ENCODE measurements at regions not wholly inside any gene's neighbourhood (a gene's known extent, or its start where the extent isn't known, plus 50 kb on each side); places are given as distances from the start of the nearest gene placed in this dataset.

DNA sequence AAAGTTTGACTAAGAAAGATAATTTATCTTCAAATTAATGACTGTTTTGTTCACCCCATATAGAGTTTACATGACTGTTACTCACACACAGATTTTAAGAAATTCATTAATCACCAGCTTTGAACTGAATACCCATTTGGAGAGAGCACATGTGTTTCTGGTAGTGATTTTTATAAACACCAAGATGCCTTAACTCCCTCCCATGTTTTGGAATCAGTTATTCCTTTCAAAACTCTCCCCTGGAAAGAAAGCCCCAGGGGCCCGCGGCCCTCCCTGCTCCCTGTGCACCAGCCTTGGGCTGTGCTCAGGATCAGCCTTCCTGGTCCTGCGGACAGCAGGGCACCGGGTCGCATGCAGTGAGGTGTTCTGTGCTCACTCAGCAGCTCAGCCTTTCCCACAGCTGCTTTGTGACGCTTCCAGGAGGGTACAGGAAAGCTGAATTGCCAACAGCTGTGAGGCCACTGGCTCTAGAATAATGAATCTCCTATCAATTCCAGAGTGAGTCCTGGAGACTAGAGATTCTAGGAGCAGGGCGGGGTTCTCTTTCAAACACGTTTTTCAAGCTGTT is 483.2 kb downstream of the EFNB2 start (continued):
- TF ChIP-seq CREB1 (CRISPR knock-in tag; IDR thresholded peaks at IDR 0.05; ENCODE audit: low read depth) = no peak
- no peak for TF ChIP-seq POLR2AphosphoS5 (IDR thresholded peaks at IDR 0.05; ENCODE audit: low read depth)
- no peak for TF ChIP-seq EZH2 (IDR thresholded peaks at IDR 0.05; ENCODE audit: low read depth, unreplicated experiment)
- TF ChIP-seq, protein P1, sequence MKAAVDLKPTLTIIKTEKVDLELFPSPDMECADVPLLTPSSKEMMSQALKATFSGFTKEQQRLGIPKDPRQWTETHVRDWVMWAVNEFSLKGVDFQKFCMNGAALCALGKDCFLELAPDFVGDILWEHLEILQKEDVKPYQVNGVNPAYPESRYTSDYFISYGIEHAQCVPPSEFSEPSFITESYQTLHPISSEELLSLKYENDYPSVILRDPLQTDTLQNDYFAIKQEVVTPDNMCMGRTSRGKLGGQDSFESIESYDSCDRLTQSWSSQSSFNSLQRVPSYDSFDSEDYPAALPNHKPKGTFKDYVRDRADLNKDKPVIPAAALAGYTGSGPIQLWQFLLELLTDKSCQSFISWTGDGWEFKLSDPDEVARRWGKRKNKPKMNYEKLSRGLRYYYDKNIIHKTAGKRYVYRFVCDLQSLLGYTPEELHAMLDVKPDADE (IDR thresholded peaks at IDR 0.05) = no peak

DNA sequence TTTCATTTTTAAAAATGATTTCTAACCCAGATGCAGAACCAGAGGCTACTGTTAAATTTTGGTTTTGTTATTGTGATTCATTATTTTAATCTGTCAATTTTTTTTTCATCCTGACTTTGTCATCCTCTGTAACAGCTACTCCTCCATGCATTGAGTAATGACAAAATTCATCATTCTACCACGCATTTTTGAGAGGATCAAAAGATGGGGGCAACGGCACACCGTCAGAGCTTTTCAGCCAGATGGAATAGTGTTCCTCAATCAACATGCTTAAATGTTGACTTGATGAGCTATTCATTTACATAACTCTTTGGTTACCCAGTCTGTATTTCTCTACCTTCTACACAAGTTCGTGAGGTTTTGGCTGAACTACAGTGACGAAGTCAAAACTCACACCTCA is 486.3 kb downstream of the EFNB2 start:
- Histone ChIP-seq H3K27ac (ENCODE audit: low read depth) (no peak overlapping the region), H3K4me2 (no peak overlapping the region), H2AFZ (no peak overlapping the region), H3K4me1 (ENCODE audit: insufficient read depth) (no peaks in the 10 kb centered on the region), H3K79me2 (replicated peaks; ENCODE audit: insufficient read depth) (no peaks in the 10 kb centered on the region), H3K4me3 (no peak overlapping the region), H3K27me3 (ENCODE audit: insufficient read depth) (no peaks in the 10 kb centered on the region), H3K36me3 (ENCODE audit: insufficient read depth) (no peaks in the 10 kb centered on the region), H3K9me2 (ENCODE audit: insufficient read depth) (no peaks in the 10 kb centered on the region), H3F3A (replicated peaks; ENCODE audit: low read depth) (no peaks in the 10 kb centered on the region), H4K20me1 (replicated peaks; ENCODE audit: insufficient read depth) (no peaks in the 10 kb centered on the region)
- Mint-ChIP-seq H3K4me3 (no peak overlapping the region), H3K27me3 (ENCODE audit: insufficient read depth, low read depth, poor library complexity) (no peaks in the 10 kb centered on the region), H3K4me1 (no peaks in the 10 kb centered on the region), H3K27ac (no peak overlapping the region), H3K36me3 (ENCODE audit: low read depth) (no peaks in the 10 kb centered on the region), H3K9me3 (no peaks in the 10 kb centered on the region)
- no peak for ATAC-seq
- DNase-seq (ENCODE audit: low spot score) = no peak
- TF ChIP-seq EZH2 (IDR thresholded peaks at IDR 0.05; ENCODE audit: low read depth, unreplicated experiment) (no peak), STAT1 (IDR thresholded peaks at IDR 0.05; ENCODE audit: unreplicated experiment) (no peak), POLR2AphosphoS5 (IDR thresholded peaks at IDR 0.05; ENCODE audit: low read depth) (no peak), EZH2phosphoT487 (IDR thresholded peaks at IDR 0.05; ENCODE audit: unreplicated experiment) (no peak), ZNF331 (CRISPR knock-in tag; IDR thresholded peaks at IDR 0.05; ENCODE audit: low read depth) (no peak), CREB1 (CRISPR knock-in tag; IDR thresholded peaks at IDR 0.05; ENCODE audit: low read depth) (no peak), NANOG (IDR thresholded peaks at IDR 0.05; ENCODE audit: borderline replicate concordance) (no peak)
- TF ChIP-seq, protein P1 (IDR thresholded peaks at IDR 0.05) = no peak
- TF ChIP-seq, protein P2, sequence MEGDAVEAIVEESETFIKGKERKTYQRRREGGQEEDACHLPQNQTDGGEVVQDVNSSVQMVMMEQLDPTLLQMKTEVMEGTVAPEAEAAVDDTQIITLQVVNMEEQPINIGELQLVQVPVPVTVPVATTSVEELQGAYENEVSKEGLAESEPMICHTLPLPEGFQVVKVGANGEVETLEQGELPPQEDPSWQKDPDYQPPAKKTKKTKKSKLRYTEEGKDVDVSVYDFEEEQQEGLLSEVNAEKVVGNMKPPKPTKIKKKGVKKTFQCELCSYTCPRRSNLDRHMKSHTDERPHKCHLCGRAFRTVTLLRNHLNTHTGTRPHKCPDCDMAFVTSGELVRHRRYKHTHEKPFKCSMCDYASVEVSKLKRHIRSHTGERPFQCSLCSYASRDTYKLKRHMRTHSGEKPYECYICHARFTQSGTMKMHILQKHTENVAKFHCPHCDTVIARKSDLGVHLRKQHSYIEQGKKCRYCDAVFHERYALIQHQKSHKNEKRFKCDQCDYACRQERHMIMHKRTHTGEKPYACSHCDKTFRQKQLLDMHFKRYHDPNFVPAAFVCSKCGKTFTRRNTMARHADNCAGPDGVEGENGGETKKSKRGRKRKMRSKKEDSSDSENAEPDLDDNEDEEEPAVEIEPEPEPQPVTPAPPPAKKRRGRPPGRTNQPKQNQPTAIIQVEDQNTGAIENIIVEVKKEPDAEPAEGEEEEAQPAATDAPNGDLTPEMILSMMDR (conservative IDR thresholded peaks at IDR 0.05; ENCODE audit: low read depth in 2 of 2) = no peak
- TF ChIP-seq, protein P3, sequence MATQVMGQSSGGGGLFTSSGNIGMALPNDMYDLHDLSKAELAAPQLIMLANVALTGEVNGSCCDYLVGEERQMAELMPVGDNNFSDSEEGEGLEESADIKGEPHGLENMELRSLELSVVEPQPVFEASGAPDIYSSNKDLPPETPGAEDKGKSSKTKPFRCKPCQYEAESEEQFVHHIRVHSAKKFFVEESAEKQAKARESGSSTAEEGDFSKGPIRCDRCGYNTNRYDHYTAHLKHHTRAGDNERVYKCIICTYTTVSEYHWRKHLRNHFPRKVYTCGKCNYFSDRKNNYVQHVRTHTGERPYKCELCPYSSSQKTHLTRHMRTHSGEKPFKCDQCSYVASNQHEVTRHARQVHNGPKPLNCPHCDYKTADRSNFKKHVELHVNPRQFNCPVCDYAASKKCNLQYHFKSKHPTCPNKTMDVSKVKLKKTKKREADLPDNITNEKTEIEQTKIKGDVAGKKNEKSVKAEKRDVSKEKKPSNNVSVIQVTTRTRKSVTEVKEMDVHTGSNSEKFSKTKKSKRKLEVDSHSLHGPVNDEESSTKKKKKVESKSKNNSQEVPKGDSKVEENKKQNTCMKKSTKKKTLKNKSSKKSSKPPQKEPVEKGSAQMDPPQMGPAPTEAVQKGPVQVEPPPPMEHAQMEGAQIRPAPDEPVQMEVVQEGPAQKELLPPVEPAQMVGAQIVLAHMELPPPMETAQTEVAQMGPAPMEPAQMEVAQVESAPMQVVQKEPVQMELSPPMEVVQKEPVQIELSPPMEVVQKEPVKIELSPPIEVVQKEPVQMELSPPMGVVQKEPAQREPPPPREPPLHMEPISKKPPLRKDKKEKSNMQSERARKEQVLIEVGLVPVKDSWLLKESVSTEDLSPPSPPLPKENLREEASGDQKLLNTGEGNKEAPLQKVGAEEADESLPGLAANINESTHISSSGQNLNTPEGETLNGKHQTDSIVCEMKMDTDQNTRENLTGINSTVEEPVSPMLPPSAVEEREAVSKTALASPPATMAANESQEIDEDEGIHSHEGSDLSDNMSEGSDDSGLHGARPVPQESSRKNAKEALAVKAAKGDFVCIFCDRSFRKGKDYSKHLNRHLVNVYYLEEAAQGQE (IDR thresholded peaks at IDR 0.05; ENCODE audit: unreplicated experiment) = no peak
- TF ChIP-seq, protein P4, sequence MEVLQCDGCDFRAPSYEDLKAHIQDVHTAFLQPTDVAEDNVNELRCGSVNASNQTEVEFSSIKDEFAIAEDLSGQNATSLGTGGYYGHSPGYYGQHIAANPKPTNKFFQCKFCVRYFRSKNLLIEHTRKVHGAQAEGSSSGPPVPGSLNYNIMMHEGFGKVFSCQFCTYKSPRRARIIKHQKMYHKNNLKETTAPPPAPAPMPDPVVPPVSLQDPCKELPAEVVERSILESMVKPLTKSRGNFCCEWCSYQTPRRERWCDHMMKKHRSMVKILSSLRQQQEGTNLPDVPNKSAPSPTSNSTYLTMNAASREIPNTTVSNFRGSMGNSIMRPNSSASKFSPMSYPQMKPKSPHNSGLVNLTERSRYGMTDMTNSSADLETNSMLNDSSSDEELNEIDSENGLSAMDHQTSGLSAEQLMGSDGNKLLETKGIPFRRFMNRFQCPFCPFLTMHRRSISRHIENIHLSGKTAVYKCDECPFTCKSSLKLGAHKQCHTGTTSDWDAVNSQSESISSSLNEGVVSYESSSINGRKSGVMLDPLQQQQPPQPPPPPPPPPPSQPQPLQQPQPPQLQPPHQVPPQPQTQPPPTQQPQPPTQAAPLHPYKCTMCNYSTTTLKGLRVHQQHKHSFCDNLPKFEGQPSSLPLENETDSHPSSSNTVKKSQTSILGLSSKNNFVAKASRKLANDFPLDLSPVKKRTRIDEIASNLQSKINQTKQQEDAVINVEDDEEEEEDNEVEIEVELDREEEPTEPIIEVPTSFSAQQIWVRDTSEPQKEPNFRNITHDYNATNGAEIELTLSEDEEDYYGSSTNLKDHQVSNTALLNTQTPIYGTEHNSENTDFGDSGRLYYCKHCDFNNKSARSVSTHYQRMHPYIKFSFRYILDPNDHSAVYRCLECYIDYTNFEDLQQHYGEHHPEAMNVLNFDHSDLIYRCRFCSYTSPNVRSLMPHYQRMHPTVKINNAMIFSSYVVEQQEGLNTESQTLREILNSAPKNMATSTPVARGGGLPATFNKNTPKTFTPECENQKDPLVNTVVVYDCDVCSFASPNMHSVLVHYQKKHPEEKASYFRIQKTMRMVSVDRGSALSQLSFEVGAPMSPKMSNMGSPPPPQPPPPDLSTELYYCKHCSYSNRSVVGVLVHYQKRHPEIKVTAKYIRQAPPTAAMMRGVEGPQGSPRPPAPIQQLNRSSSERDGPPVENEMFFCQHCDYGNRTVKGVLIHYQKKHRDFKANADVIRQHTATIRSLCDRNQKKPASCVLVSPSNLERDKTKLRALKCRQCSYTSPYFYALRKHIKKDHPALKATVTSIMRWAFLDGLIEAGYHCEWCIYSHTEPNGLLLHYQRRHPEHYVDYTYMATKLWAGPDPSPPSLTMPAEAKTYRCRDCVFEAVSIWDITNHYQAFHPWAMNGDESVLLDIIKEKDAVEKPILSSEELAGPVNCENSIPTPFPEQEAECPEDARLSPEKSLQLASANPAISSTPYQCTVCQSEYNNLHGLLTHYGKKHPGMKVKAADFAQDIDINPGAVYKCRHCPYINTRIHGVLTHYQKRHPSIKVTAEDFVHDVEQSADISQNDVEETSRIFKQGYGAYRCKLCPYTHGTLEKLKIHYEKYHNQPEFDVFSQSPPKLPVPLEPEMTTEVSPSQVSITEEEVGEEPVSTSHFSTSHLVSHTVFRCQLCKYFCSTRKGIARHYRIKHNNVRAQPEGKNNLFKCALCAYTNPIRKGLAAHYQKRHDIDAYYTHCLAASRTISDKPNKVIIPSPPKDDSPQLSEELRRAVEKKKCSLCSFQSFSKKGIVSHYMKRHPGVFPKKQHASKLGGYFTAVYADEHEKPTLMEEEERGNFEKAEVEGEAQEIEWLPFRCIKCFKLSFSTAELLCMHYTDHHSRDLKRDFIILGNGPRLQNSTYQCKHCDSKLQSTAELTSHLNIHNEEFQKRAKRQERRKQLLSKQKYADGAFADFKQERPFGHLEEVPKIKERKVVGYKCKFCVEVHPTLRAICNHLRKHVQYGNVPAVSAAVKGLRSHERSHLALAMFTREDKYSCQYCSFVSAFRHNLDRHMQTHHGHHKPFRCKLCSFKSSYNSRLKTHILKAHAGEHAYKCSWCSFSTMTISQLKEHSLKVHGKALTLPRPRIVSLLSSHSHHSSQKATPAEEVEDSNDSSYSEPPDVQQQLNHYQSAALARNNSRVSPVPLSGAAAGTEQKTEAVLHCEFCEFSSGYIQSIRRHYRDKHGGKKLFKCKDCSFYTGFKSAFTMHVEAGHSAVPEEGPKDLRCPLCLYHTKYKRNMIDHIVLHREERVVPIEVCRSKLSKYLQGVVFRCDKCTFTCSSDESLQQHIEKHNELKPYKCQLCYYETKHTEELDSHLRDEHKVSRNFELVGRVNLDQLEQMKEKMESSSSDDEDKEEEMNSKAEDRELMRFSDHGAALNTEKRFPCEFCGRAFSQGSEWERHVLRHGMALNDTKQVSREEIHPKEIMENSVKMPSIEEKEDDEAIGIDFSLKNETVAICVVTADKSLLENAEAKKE (CRISPR knock-in tag; IDR thresholded peaks at IDR 0.05) = no peak

Data from GM23338 (cell line).